IMR-90 (cell line): ENCODE measurements at regions not wholly inside any gene's neighbourhood (a gene's known extent, or its start where the extent isn't known, plus 50 kb on each side); places are given as distances from the start of the nearest gene placed in this dataset.

Source experiments
- ATAC-seq: fragments of 200-7000 bp; cut with Tn5 transposase; 2 replicates; pipeline ENCODE4 v1.9.1; 2020; ENCODE audit warnings: low read depth, mild to moderate bottlenecking, moderate library complexity
- BruUV-seq: library from RNA; stranded (reverse); fragments of 400-500 nt; replicated peaks from 2 replicates; lab custom pipeline; 2021; lab: Mats Ljungman, UMichigan
- CTCF ChIA-PET: fragments of 300-600 bp; formaldehyde crosslinking; extraction: SDS; loops from one replicate; lab custom pipeline; 2021; ENCODE audit warnings: antibody characterized with exemption; lab: Yijun Ruan, JAX
- POLR2A ChIA-PET: fragments of 300-600 bp; sonication (Branson Sonifier 250); formaldehyde crosslinking; loops from one replicate; lab custom pipeline; 2022; ENCODE audit warnings: antibody characterized with exemption; ENCODE audit not compliant: unreplicated experiment; lab: Charles Lee
- DNase-seq: peaks from one replicate; pipeline ENCODE4 v3.0.0; 2013
- H2AFZ ChIP-seq: replicated peaks from 2 replicates; pipeline ENCODE3; 2013; ENCODE audit warnings: low read length, mild to moderate bottlenecking; ENCODE audit not compliant: poor library complexity
- H2AK5ac ChIP-seq: 2 replicates; pipeline ENCODE4 v1.6.1; 2013; ENCODE audit warnings: low read depth, low read length, inconsistent platforms
- H2AK9ac ChIP-seq: replicated peaks from 2 replicates; pipeline ENCODE3; 2013; ENCODE audit warnings: mild to moderate bottlenecking, low read depth, low read length, moderate library complexity; ENCODE audit not compliant: poor library complexity
- H2BK120ac ChIP-seq: 2 replicates; pipeline ENCODE4 v1.6.1; 2013; ENCODE audit warnings: low read depth, low read length, inconsistent platforms
- H2BK15ac ChIP-seq: 3 replicates; pipeline ENCODE4 v1.6.1; 2013; ENCODE audit warnings: low read depth, low read length, inconsistent platforms
- H2BK20ac ChIP-seq: 2 replicates; pipeline ENCODE4 v1.6.1; 2013; ENCODE audit warnings: low read depth, mild to moderate bottlenecking, inconsistent platforms, low read length, moderate library complexity
- H2BK5ac ChIP-seq: 2 replicates; pipeline ENCODE4 v1.6.1; 2013; ENCODE audit warnings: mild to moderate bottlenecking, low read depth, low read length, inconsistent platforms; ENCODE audit not compliant: poor library complexity, severe bottlenecking
- H3K14ac ChIP-seq: replicated peaks from 2 replicates; pipeline ENCODE4 v1.6.1; 2013; ENCODE audit warnings: low read depth, low read length, inconsistent platforms
- H3K18ac ChIP-seq: 2 replicates; pipeline ENCODE4 v1.6.1; 2013; ENCODE audit warnings: low read depth, low read length, control low read depth
- H3K23ac ChIP-seq: 2 replicates; pipeline ENCODE4 v1.6.1; 2013; ENCODE audit warnings: low read depth, low read length, inconsistent platforms
- H3K27ac ChIP-seq: 2 replicates; pipeline ENCODE4 v1.5.1; 2013; ENCODE audit warnings: mild to moderate bottlenecking, control low read depth, low read length; ENCODE audit not compliant: insufficient read depth
- H3K27me3 ChIP-seq: 2 replicates; pipeline ENCODE4 v1.6.1; 2013; ENCODE audit warnings: low read length; ENCODE audit not compliant: control insufficient read depth, insufficient read depth
- H3K36me3 ChIP-seq: 2 replicates; pipeline ENCODE4 v1.6.1; 2013; ENCODE audit warnings: low read length, mixed read lengths; ENCODE audit not compliant: control insufficient read depth, insufficient read depth
- H3K4ac ChIP-seq: 2 replicates; pipeline ENCODE4 v1.6.1; 2013; ENCODE audit warnings: low read depth, low read length, inconsistent platforms
- H3K4me1 ChIP-seq: 2 replicates; pipeline ENCODE4 v1.6.1; 2013; ENCODE audit warnings: low read length, mixed read lengths; ENCODE audit not compliant: control insufficient read depth, insufficient read depth
- H3K4me2 ChIP-seq: 2 replicates; pipeline ENCODE4 v1.6.1; 2013; ENCODE audit warnings: low read depth, mild to moderate bottlenecking, control low read depth, low read length, moderate library complexity
- H3K4me3 ChIP-seq: 2 replicates; pipeline ENCODE4 v1.5.1; 2013; ENCODE audit warnings: low read depth, mild to moderate bottlenecking, control low read depth, low read length, moderate library complexity; ENCODE audit not compliant: insufficient read depth
- H3K56ac ChIP-seq: 2 replicates; pipeline ENCODE4 v1.6.1; 2013; ENCODE audit warnings: low read length, inconsistent platforms; ENCODE audit not compliant: insufficient read depth; ENCODE audit errors: extremely low read depth
- H3K79me1 ChIP-seq, 2 experiments: 2 replicates each; pipeline ENCODE4 v1.6.1; 2013; ENCODE audit warnings: low read length in 2 of 2, inconsistent platforms in 1 of 2, low read depth in 1 of 2
- H3K9ac ChIP-seq: 2 replicates; pipeline ENCODE4 v1.6.1; 2013; ENCODE audit warnings: low read depth, low read length, control low read depth
- H3K9me1 ChIP-seq: 2 replicates; pipeline ENCODE4 v1.6.1; 2013; ENCODE audit warnings: low read length, inconsistent platforms; ENCODE audit not compliant: insufficient read depth
- H3K9me3 ChIP-seq: 2 replicates; pipeline ENCODE4 v1.6.1; 2013; ENCODE audit warnings: low read length; ENCODE audit not compliant: control insufficient read depth, insufficient read depth
- H4K20me1 ChIP-seq: 2 replicates; pipeline ENCODE4 v1.6.1; 2013; ENCODE audit warnings: low read length, inconsistent platforms; ENCODE audit not compliant: insufficient read depth
- H4K5ac ChIP-seq: 2 replicates; pipeline ENCODE4 v1.6.1; 2013; ENCODE audit warnings: mild to moderate bottlenecking, low read depth, low read length, control low read depth
- H4K8ac ChIP-seq, 2 experiments: 2 replicates each; pipeline ENCODE4 v1.6.1; 2013; ENCODE audit warnings: low read depth in 2 of 2, low read length in 2 of 2, control low read depth in 1 of 2, inconsistent platforms in 1 of 2
- H4K91ac ChIP-seq: 2 replicates; pipeline ENCODE4 v1.6.1; 2013; ENCODE audit warnings: low read depth, low read length, inconsistent platforms; ENCODE audit not compliant: insufficient read depth
- BHLHE40 ChIP-seq: fragments of 150-350 bp; IDR thresholded peaks from 2 replicates; pipeline ENCODE4 v1.6.1; 2016; ENCODE audit warnings: mild to moderate bottlenecking, low read depth, low read length
- CEBPB ChIP-seq: IDR thresholded peaks from 2 replicates; pipeline ENCODE4 v1.6.1; 2012; ENCODE audit warnings: low read depth, low read length, improper control_type of control experiment
- CHD1 ChIP-seq: IDR thresholded peaks from 2 replicates; pipeline ENCODE4 v1.6.1; 2012; ENCODE audit warnings: low read depth, low read length, improper control_type of control experiment
- MXI1 ChIP-seq: IDR thresholded peaks from 2 replicates; pipeline ENCODE4 v1.6.1; 2012; ENCODE audit warnings: low read depth, mild to moderate bottlenecking, low read length, moderate library complexity, borderline replicate concordance
- NFE2L2 ChIP-seq: fragments of 150-350 bp; IDR thresholded peaks from 2 replicates; pipeline ENCODE4 v1.6.1; 2016; ENCODE audit warnings: low read depth, mild to moderate bottlenecking, low read length
- RAD21 ChIP-seq: IDR thresholded peaks from 2 replicates; pipeline ENCODE4 v1.6.1; 2012; ENCODE audit warnings: low read length, improper control_type of control experiment
- RCOR1 ChIP-seq: IDR thresholded peaks from 2 replicates; pipeline ENCODE4 v1.6.1; 2012; ENCODE audit warnings: mild to moderate bottlenecking, low read length, improper control_type of control experiment; ENCODE audit not compliant: insufficient replicate concordance
- WGBS, 2 experiments: methylation state at CpG; one replicate each; pipeline versions ENCODE4 v1.1.5 to v1.1.7; 2013; ENCODE audit warnings: missing lambda C conversion rate in 2 of 2; ENCODE audit not compliant: insufficient read length in 1 of 2; ENCODE audit errors: extremely low coverage in 2 of 2; 5-methylcytosine and 5-hydroxymethylcytosine counted together
- dilution Hi-C: fragments of 300-500 bp; cut with HindIII; formaldehyde crosslinking; loops from one replicate; pipeline ENCODE4 v1.14.3; 2018; ENCODE audit warnings: low sequenced_read_pairs; ENCODE audit not compliant: unreplicated experiment
- in situ Hi-C: fragments of 300-500 bp; cut with MboI; formaldehyde crosslinking; loops from 3 replicates; pipeline ENCODE4 v1.14.3; 2019; ENCODE audit warnings: low sequenced_read_pairs, inconsistent platforms, mixed read lengths
- intact Hi-C: fragments of 100-400 bp; cut with micrococcal nuclease; formaldehyde crosslinking; loops from 2 replicates; pipeline ENCODE4 v1.10.0; 2022
- TF ChIP-seq, protein P1 (sequence below): fragments of 150-350 bp; IDR thresholded peaks from 2 replicates; pipeline ENCODE4 v1.6.1; 2016; ENCODE audit warnings: low read depth, mild to moderate bottlenecking, low read length, moderate library complexity, borderline replicate concordance
- TF ChIP-seq, protein P2 (sequence below): fragments of 150-350 bp; IDR thresholded peaks from 2 replicates; pipeline ENCODE4 v1.6.1; 2017; ENCODE audit warnings: mild to moderate bottlenecking, antibody characterized with exemption, low read length, low read depth

DNA sequence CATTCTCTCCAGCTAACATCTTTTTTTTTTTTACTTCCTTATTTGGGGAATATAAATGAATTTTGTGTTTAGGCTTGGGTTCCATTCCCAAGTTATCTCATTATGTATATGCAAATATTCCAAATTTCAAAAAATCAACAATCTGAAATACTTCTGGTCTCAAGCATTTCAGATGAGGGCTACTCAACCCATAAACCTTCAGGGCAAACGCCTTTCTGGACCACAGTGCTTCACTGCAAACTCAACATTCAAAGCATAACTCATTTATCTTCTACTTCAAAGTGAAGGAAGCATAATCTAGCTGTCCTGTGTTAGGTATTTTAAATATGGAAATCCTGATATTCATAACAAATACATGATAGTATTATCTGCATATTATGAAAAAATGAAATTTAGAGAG, 161.7 kb upstream of the PGR start:
- TF ChIP-seq NFE2L2 (no peak), BHLHE40 (no peak), CEBPB (no peak), RAD21 (no peak), CHD1 (no peak), MXI1 (no peak), RCOR1 (no peak)
- TF ChIP-seq, protein P1, sequence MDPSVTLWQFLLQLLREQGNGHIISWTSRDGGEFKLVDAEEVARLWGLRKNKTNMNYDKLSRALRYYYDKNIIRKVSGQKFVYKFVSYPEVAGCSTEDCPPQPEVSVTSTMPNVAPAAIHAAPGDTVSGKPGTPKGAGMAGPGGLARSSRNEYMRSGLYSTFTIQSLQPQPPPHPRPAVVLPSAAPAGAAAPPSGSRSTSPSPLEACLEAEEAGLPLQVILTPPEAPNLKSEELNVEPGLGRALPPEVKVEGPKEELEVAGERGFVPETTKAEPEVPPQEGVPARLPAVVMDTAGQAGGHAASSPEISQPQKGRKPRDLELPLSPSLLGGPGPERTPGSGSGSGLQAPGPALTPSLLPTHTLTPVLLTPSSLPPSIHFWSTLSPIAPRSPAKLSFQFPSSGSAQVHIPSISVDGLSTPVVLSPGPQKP: no peak
- TF ChIP-seq, protein P2, sequence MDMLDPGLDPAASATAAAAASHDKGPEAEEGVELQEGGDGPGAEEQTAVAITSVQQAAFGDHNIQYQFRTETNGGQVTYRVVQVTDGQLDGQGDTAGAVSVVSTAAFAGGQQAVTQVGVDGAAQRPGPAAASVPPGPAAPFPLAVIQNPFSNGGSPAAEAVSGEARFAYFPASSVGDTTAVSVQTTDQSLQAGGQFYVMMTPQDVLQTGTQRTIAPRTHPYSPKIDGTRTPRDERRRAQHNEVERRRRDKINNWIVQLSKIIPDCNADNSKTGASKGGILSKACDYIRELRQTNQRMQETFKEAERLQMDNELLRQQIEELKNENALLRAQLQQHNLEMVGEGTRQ: no peak
- in situ Hi-C loops (no loop called here), dilution Hi-C loops (no loop called here), intact Hi-C loops (no loop called here)
- Histone ChIP-seq H3K23ac (no peak overlapping the region), H3K4me3 (no peak overlapping the region), H3K56ac (no peak overlapping the region), H4K91ac (no peak overlapping the region), H2BK15ac (no peak overlapping the region), H3K9me1 (no peaks in the 10 kb centered on the region), H3K27ac (no peak overlapping the region), H3K36me3 (no peaks in the 10 kb centered on the region), H2AFZ (no peak overlapping the region), H2BK20ac (no peak overlapping the region), H3K4ac (no peak overlapping the region), H4K20me1 (no peaks in the 10 kb centered on the region), H3K4me1 (no peaks in the 10 kb centered on the region), H3K9ac (no peak overlapping the region), H3K79me1 (no peaks in the 10 kb centered on the region), H2AK9ac (no peak overlapping the region), H2BK120ac (no peak overlapping the region), H4K5ac (no peak overlapping the region), H3K14ac (no peak overlapping the region), H3K18ac (no peak overlapping the region), H3K27me3 (no peaks in the 10 kb centered on the region), H3K9me3 (no peaks in the 10 kb centered on the region), H4K8ac (no peak overlapping the region), H3K4me2 (no peak overlapping the region), H2AK5ac (no peak overlapping the region), H2BK5ac (no peak overlapping the region)
- ATAC-seq (no peak), DNase-seq (no peak)
- ChIA-PET CTCF (no interaction called here), POLR2A (no interaction called here)
- BruUV-seq: no TSS peak
- no CpG with 5 or more reads among the region's 1 CpG for WGBS, 2 experiments
